ENCODE measurements at regions not wholly inside any gene's neighbourhood (a gene's known extent, or its start where the extent isn't known, plus 50 kb on each side); places are given as distances from the start of the nearest gene placed in this dataset.
"Not testable (repeated sequence)": the region's sequence is repeated elsewhere in the genome, so short reads cannot be mapped to it uniquely, and the experiment has no call there.

DNA sequence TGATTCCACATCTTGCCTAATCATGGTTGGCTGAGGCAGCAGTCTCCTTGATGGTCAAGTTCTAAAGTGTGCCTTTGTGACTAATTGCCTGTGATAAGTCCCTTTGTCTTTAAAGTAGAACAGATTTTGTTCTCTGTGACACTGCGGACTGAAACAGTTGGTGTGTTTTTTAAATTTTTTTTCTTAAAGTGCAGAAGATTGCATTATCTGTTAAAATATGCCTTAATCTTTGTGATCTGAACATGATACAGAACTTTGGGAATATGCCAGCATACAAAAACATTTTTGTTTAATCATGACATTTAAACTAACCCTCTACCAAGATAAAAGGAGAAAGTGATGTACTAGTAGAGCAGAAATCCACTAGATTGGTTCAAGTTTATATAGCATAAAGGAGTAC lies 1260.6 kb upstream of the ADGRL2 start:
- no peak for DNase-seq

DNA sequence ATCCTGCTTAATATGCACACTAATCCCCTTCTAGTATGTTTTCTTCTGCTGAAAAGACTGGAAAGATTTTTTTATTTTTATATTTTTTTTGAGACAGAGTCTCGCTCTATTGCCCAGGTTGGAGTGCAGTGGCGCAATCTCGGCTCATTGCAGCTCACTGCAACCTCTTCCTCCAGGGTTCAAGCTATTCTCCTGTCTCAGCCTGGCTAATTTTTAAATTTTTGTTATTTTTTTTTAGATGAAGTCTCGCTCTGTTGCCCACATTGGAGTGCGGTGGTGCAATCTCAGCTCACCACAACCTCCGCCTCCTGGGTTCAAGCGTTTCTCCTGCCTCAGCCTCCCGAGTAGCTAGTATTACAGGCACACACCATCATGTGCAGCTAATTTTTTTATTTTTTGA lies 1261.4 kb upstream of the ADGRL2 start:
- not testable (repeated sequence) for DNase-seq

DNA sequence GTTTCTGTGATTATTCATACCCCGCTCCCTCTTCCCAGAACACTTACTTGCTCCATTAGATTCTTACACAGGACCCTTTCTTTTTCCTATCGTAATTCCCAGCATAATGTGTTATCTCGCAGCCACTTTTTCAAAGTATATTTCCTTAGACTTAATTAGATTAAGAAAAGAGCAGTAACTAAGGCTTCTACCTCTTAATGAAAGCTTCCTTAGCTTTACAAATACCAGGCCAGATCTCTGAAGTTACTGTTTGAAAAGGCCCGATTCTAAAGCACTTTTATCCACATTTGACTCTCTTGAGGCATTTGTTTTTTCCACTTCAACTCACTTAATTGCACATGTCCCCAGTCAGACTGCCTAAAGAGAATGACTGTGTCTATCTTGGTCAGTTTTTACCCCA lies 1264.3 kb upstream of the ADGRL2 start:
- no peak for DNase-seq

GRCh38 chr1:80535466-80535865 lies 1265.3 kb upstream of the ADGRL2 start:
- no peak for DNase-seq

DNA sequence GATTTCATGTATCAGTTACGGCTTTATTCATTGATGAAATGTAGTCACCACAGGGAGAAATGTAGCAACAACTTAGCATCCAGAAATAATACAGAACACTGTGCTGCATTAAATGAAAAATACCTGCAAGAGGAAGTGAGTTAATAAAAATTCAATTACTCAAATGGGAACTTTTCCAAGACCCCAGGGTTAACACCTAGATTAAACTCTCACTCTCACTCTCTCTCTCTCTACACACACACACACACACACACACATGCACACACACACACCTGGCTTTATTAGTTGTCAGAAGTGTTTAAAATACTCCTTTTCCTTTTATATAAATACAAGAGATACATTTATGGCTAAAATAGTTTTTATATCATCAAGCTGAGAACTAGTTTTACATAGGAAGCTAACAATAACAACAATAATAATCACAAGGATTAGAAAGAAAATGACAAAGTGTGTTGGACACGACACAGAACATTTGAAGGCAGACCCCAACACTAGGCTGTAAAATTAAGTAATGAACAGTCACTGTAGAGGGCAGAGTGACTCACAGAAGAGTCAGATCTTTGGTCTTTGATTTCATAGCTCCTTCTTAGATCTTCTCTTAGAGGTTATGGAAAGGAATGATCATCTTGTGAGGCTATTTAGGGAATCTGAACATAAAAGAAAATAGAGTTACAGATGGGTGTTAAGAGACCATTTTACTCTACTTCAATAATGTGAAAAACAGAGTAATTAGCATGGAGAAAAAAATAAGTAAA lies 1266.0 kb upstream of the ADGRL2 start:
- no peak for DNase-seq

GRCh38 chr1:80533775-80534334 lies 1266.9 kb upstream of the ADGRL2 start:
- no peak for DNase-seq

DNA sequence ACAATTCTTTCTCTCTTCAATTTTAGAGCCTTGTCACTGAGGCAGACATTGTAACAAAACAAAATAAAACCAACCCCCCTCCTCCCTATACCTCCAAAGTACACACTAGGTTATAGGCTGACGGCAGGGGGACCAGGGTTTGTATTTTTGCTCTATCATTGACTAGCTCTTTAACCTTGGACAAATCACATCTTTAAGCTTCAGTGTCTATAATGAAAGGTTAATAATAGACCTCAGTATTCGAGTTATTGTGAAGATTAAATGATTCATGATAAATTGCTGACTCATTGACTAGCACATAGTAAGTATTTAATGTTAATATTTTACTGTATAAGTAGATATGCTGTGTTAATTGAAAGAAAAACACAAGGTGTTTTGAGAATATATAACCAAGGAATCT lies 1267.6 kb upstream of the ADGRL2 start:
- DNase-seq = no peak

- no peak for DNase-seq
These were observed 1269.6 kb upstream of the ADGRL2 start for GRCh38 chr1:80531182-80531581.

DNA sequence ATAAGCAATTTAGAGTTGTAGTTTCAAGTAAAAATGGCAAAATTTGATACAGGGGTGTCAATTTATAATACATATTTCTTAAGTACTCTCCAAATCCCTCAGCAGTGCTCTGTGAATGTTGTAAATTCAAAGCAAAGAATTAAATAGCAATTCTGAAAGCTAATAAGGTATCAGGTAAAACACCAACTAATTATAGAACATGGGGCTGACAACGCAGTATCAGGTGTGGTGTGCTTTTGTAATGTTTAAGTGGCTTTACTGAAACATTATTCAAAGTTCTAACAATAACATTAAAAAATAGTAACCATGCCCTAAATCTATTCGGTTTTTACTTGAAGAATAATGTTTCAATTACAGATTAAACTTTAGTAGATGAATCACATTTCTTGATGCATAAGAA lies 1271.2 kb upstream of the ADGRL2 start:
- DNase-seq = no peak

GRCh38 chr1:80523861-80524260 lies 1276.9 kb upstream of the ADGRL2 start:
- no peak for DNase-seq

DNA sequence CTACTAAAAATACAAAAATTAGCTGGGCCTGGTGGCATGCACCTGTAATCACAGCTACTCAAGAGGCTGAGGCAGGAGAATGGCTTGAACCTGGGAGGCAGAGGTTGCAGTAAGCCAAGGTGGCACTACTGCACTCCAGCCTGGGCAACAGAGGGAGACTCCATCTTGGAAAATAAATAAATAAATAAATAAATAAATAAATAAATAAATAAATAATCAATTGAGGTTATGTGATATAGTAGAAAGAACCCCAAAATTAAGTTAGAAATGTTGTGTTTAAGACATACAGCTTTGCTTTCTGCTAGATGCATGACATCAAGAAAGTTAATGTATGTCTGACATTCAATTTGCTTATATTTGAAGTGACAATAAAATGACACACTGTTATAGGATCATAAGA lies 1277.7 kb upstream of the ADGRL2 start:
- DNase-seq = not testable (repeated sequence)

GRCh38 chr1:80520949-80521348 lies 1279.8 kb upstream of the ADGRL2 start:
- no peak for DNase-seq

DNA sequence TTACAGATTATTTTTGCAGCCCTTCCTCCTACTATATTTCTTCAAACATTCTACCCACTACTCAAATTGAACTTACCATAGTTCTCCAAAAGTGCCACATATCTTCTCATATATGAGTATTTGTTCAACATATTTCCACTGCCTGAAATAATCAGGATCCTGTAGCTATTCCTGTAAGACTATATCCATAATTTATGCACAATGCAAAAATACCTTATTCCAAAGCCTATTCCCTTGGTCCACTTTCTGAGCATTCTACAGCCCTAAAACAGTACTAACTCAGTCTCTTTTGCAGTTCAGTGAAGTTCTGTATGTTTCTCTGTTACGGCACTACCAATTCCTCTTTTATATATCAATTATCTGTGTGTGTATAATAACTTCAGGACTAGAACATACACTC lies 1283.7 kb upstream of the ADGRL2 start:
- no peak for DNase-seq

DNA sequence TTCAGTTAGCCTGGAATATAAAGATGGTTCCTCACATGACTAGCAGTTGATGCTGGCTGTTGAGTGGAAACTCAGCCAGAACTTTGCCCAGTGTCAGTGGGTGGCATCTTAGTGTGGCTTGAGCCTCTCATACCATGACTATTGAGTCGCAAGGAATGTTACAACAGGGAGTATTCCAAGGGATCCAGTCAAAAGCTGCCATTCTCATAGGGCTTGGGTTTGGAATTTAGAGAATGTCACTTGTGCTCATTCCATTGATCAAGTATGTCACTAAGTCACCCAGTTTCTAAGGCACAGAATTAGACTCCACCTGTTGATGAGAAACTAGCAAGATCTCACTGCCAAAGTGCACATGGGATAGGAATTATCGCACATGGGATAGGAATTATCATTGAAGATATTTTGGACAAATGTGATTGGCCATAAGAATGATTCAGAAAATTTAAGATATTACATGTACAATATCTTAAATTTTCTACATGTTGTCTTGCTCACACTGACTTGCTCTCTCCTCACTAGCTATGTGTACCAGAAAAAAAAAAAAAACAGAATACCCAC lies 1290.7 kb upstream of the ADGRL2 start:
- no peak for DNase-seq

- no peak for DNase-seq
These were observed 1294.5 kb upstream of the ADGRL2 start for GRCh38 chr1:80506216-80506615.

- DNase-seq = no peak
These were observed 1302.1 kb upstream of the ADGRL2 start for GRCh38 chr1:80498673-80499072.

GRCh38 chr1:80495806-80496205 lies 1304.9 kb upstream of the ADGRL2 start:
- DNase-seq = no peak

DNA sequence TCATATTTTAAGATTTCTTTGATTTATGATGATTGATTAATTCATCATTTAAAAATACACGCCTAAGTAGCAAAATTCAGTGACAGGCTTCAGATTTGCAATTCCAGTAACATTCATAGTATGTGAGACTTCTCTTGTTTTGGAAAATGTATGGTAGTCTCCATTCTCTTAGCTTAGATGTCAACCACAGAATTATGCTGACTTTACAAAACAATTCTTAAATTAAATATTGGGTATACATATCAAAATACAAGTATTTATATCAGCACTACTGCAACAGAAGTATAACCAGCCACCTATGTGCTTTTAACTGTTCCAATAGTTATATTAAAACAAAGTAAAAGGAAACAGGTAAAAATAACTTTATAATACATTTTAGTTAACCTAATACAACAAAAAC lies 1328.6 kb upstream of the ADGRL2 start:
- no peak for DNase-seq

GRCh38 chr1:80468356-80468755 lies 1332.4 kb upstream of the ADGRL2 start:
- no peak for DNase-seq

GRCh38 chr1:80462006-80462405 lies 1338.7 kb upstream of the ADGRL2 start:
- DNase-seq = no peak

DNA sequence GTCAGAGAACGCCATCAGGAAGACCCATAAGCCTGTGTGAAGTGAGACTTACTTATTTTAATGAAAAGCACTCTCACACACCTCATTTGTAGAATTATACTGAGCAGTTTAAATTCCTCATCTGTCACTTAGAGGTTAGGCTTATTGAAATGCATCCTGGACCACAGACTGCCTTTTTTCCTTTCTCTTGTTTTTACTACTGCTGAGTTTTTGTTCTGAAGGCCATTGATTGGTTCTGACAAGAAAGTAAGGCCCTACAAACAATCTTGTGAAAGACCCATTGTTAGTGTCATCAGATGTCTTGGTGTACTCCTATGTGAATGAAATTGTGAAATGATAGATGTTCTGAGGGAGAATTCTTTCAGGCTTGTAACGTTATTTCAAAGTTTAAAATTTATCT lies 1343.3 kb upstream of the ADGRL2 start:
- no peak for DNase-seq

GRCh38 chr1:80453775-80454174 lies 1347.0 kb upstream of the ADGRL2 start:
- no peak for DNase-seq

DNA sequence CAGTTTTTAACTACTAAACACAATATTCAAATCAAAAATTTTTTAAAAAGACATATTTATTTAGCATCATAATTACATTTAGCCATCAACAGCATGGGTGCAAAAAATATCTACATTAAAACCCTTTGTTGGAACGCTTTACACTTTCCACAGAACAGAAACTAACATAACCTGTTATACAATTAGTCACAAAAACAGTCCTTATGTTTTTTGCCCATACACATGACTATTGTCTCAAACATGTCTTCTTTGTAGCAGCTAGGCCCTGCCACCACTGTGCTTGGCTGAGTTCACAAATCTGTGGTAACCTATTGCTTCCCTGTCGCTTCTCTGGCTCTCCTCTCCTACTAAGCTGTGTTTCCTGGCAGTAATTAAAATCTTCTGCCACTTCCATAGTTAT lies 1350.0 kb upstream of the ADGRL2 start:
- no peak for DNase-seq

DNA sequence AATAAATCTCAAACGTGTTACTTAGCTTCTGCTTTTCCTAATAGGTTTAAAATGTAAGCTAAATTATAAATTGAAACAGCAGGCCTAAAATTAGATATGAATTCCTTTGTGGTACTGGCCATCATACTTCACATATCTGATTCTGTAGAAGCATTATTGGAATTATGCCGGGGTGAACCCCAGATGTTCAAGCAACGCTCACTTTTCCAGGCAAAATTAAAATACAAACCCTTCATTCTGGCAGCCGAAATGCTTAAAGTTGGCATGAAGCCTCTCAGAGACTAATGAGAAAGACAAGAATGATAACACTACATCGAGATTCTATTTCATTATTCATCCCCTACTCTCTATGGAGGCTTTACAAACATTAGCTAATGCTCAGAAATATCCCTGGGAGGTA lies 1352.7 kb upstream of the ADGRL2 start:
- DNase-seq = no peak

DNA sequence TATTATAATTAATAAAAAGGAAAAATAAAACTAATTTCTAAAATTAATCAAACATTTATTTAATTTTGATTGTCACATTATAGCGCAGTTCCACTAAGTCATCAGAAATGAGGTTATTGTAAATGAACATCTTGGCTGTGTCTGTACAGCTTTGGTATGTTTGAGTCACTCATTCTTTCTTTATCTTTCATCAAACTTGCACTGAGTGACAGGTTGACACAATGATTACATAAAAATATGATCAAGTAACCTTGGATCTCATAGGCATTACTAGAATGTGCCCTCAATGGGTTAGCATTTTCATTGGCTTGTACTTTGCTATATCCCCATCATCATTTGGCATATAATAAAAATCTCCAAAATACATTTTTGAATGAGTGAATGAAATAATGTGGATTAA lies 1353.2 kb upstream of the ADGRL2 start:
- DNase-seq = no peak

Data from NCI-H510A (cell line).